Spleen (tissue), 11 donors: ENCODE measurements at regions not wholly inside any gene's neighbourhood (a gene's known extent, or its start where the extent isn't known, plus 50 kb on each side); places are given as distances from the start of the nearest gene placed in this dataset.

Source experiments
- DNase-seq: peaks from one replicate; pipeline ENCODE4 v3.0.0-alpha.2; 2020
- H3K27ac ChIP-seq, 8 donors: fragments of 200-600 bp; sonication (generic) in 7 of 8; 1 replicate in 4 of 8; 2 replicates in 4 of 8; pipeline versions ENCODE4 v1.5.0 to v1.8.0; 2016 to 2021; ENCODE audit warnings: inconsistent platforms in 4 of 8, mild to moderate bottlenecking in 4 of 8, moderate library complexity in 1 of 8
- H3K27me3 ChIP-seq, 7 donors: fragments of 200-600 bp; sonication (generic) in 6 of 7; replicated peaks in 1 of 7; 1 replicate in 4 of 7; 2 replicates in 3 of 7; pipeline versions ENCODE4 v1.5.0 to v1.8.0; 2016 to 2021; ENCODE audit warnings: inconsistent platforms in 3 of 7, mild to moderate bottlenecking in 1 of 7
- H3K36me3 ChIP-seq, 6 donors: fragments of 200-600 bp; sonication (generic) in 5 of 6; 1 replicate in 4 of 6; 2 replicates in 2 of 6; pipeline versions ENCODE4 v1.5.0 to v1.8.0; 2016 to 2021; ENCODE audit warnings: inconsistent platforms in 2 of 6
- H3K4me1 ChIP-seq, 6 donors: fragments of 200-600 bp; sonication (generic) in 5 of 6; 1 replicate in 3 of 6; 2 replicates in 3 of 6; pipeline versions ENCODE4 v1.5.0 to v1.8.0; 2016 to 2021; ENCODE audit warnings: inconsistent platforms in 3 of 6
- H3K4me3 ChIP-seq, 8 donors: fragments of 200-600 bp; sonication (generic) in 7 of 8; 1 replicate in 4 of 8; 2 replicates in 4 of 8; pipeline versions ENCODE4 v1.5.0 to v1.8.0; 2016 to 2021; ENCODE audit warnings: inconsistent platforms in 4 of 8, mild to moderate bottlenecking in 4 of 8, moderate library complexity in 2 of 8
- H3K9me3 ChIP-seq, 8 donors: fragments of 200-600 bp; sonication (generic) in 7 of 8; 1 replicate in 4 of 8; 2 replicates in 4 of 8; pipeline versions ENCODE4 v1.5.0 to v1.8.0; 2016 to 2021; ENCODE audit warnings: inconsistent platforms in 4 of 8
- CTCF ChIP-seq, 11 experiments: fragments of 200-600 bp in 7 of 11; fragments of 450-650 bp in 4 of 11; sonication (generic) in 4 of 11; IDR thresholded peaks in 8 of 11; conservative IDR thresholded peaks in 3 of 11; 1 replicate in 7 of 11; 2 replicates in 4 of 11; pipeline versions ENCODE4 v1.4.0 to v1.8.0; 2016 to 2021; ENCODE audit warnings: antibody characterized with exemption in 11 of 11, inconsistent platforms in 4 of 11, mild to moderate bottlenecking in 1 of 11
- POLR2A ChIP-seq, 3 donors: fragments of 450-650 bp; IDR thresholded peaks; one replicate each; pipeline ENCODE4 v1.5.1; 2017; ENCODE audit warnings: antibody characterized with exemption in 3 of 3, mild to moderate bottlenecking in 1 of 3
- POLR2AphosphoS5 ChIP-seq, 3 donors: sonication (generic); formaldehyde crosslinking; IDR thresholded peaks; one replicate each; pipeline ENCODE4 v1.5.1; 2017; ENCODE audit warnings: antibody characterized with exemption in 3 of 3
- WGBS, 5 donors: extraction: QIAGEN DNeasy Blood & Tissue Kit in 3 of 5; methylation state at CpG; one replicate each; pipeline versions ENCODE4 v1.1.5 to v1.1.7; 2013 to 2018; 5-methylcytosine and 5-hydroxymethylcytosine counted together
- intact Hi-C: fragments of 100-400 bp; cut with DNase I; formaldehyde crosslinking; loops from one replicate; pipeline ENCODE4 v1.15.0; 2023; ENCODE audit warnings: low total_unique reads
- donor health status: healthy with polysubstance abuse.
- donor health status: DM: no; HTN: no; CAD: no; lungs with moderate emphysema.
- donor health status: DM: no; HTN: no; CAD: no.
- donor health status: Bipolar disorder and iron deficiency.
- donor health status: healthy.
- donor health status: DM: no; HTN: no; CAD: no.
- donor health status: DM: yes; HTN: yes; CAD: no.

- Histone ChIP-seq H3K4me1 (no peaks in the 10 kb centered on the region), H3K27ac (no peak overlapping the region), H3K36me3 (no peaks in the 10 kb centered on the region), H3K4me3 (no peak overlapping the region), H3K9me3 (no peaks in the 10 kb centered on the region), H3K27me3 (no peaks in the 10 kb centered on the region)
- DNase-seq: no peak
- TF ChIP-seq POLR2AphosphoS5 (IDR thresholded peaks at IDR 0.05) (no peak), CTCF (IDR thresholded peaks at IDR 0.05 in 8 of 11, conservative IDR thresholded peaks at IDR 0.05 in 3 of 11) (no peak), POLR2A (IDR thresholded peaks at IDR 0.05) (no peak)
- WGBS, 5 donors: 0 to 46% (median 2%) methylated on average over 1 of the region's 1 CpG
- intact Hi-C loops: no loop called here
These were observed 933.1 kb upstream of the LRRN3 start for GRCh38 chr7:110157631-110158362.

GRCh38 chr7:110168010-110168409 is 922.9 kb upstream of the LRRN3 start:
- TF ChIP-seq POLR2A (IDR thresholded peaks at IDR 0.05) (no peak), POLR2AphosphoS5 (IDR thresholded peaks at IDR 0.05) (no peak)
- no peak overlapping the region for H3K4me3 ChIP-seq
- no peak for DNase-seq
- WGBS, 5 donors: 80 to 90% (median 85%) methylated on average over 3 of the region's 3 CpGs
- no peak overlapping the region for H3K27ac ChIP-seq
- H3K4me1 ChIP-seq: no peaks in the 10 kb centered on the region
- H3K27me3 ChIP-seq: no peaks in the 10 kb centered on the region
- no peaks in the 10 kb centered on the region for H3K9me3 ChIP-seq
- H3K36me3 ChIP-seq: no peaks in the 10 kb centered on the region
- intact Hi-C loops: no loop called here

- H3K27me3 ChIP-seq: no peaks in the 10 kb centered on the region
- H3K9me3 ChIP-seq: no peaks in the 10 kb centered on the region
- no peak overlapping the region for H3K4me3 ChIP-seq
- 66 to 78% (median 76%) methylated on average over 2 of the region's 2 CpGs for WGBS, 5 donors
- intact Hi-C loops: no loop called here
- TF ChIP-seq POLR2A (IDR thresholded peaks at IDR 0.05): no peak
- TF ChIP-seq POLR2AphosphoS5 (IDR thresholded peaks at IDR 0.05): no peak
- TF ChIP-seq CTCF (IDR thresholded peaks at IDR 0.05 in 8 of 11, conservative IDR thresholded peaks at IDR 0.05 in 3 of 11): no peak
- DNase-seq: no peak
- H3K36me3 ChIP-seq: no peaks in the 10 kb centered on the region
- no peak overlapping the region for H3K27ac ChIP-seq
- H3K4me1 ChIP-seq: no peaks in the 10 kb centered on the region
These were observed 920.1 kb upstream of the LRRN3 start for GRCh38 chr7:110170841-110171240.

- no peak overlapping the region for H3K27ac ChIP-seq
- no peak for DNase-seq
- no peaks in the 10 kb centered on the region for H3K36me3 ChIP-seq
- H3K4me1 ChIP-seq: no peaks in the 10 kb centered on the region
- TF ChIP-seq POLR2A (IDR thresholded peaks at IDR 0.05) (no peak), POLR2AphosphoS5 (IDR thresholded peaks at IDR 0.05) (no peak), CTCF (IDR thresholded peaks at IDR 0.05 in 8 of 11, conservative IDR thresholded peaks at IDR 0.05 in 3 of 11) (no peak)
- intact Hi-C loops: no loop called here
- WGBS, 5 donors: 73 to 83% (median 79%) methylated on average over 5 of the region's 5 CpGs
- no peaks in the 10 kb centered on the region for H3K27me3 ChIP-seq
- no peak overlapping the region for H3K4me3 ChIP-seq
- H3K9me3 ChIP-seq: no peaks in the 10 kb centered on the region
These were observed 913.5 kb upstream of the LRRN3 start for GRCh38 chr7:110177463-110177862.
